GM18867 (cell line): ENCODE measurements at regions not wholly inside any gene's neighbourhood (a gene's known extent, or its start where the extent isn't known, plus 50 kb on each side); places are given as distances from the start of the nearest gene placed in this dataset.

Source experiments
- ATAC-seq: cut with Tn5 transposase; IDR thresholded peaks from one replicate; pipeline ENCODE4 v1.9.1; 2021; ENCODE audit warnings: mild to moderate bottlenecking, moderate library complexity; ENCODE audit not compliant: unreplicated experiment

DNA sequence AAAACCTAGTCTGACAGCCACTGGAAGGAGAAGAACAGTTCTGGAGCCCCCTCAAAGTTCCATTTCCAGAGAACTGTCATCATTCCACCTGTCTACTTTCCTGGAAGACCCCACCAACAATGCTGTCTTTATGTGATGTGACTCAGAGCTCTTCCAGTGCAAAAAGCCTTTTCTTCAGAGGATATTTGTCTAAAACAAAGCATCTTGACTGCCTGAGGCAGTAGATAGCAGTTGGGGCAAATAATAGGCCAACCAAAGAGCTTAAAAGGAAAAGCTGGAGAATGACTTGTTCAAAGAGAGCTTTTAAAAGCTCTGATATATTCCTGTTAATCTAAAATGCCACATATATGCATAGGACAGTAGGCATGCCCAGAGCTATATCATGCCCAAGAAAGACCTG, 62.6 kb downstream of the MIS18A start:
- ATAC-seq: no peak

DNA sequence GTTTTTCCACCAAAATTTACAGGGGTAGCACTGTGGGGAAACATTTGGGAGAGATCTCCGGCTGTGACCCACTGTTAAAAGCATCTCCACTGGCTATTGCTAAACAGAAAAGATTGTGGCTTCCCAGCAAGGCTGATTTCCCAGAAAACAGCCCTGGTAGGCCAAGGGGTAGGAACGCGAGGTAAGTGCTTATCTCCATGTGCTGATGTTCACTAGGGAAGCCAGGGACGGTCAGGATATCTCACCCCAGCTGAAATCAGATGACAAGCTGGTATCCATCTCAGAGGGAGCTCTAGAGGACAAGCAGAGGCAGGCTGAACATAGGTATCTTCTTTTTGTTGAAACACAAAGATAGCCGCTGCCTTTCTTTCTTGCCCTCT, 63.6 kb downstream of the MIS18A start:
- ATAC-seq: no peak

DNA sequence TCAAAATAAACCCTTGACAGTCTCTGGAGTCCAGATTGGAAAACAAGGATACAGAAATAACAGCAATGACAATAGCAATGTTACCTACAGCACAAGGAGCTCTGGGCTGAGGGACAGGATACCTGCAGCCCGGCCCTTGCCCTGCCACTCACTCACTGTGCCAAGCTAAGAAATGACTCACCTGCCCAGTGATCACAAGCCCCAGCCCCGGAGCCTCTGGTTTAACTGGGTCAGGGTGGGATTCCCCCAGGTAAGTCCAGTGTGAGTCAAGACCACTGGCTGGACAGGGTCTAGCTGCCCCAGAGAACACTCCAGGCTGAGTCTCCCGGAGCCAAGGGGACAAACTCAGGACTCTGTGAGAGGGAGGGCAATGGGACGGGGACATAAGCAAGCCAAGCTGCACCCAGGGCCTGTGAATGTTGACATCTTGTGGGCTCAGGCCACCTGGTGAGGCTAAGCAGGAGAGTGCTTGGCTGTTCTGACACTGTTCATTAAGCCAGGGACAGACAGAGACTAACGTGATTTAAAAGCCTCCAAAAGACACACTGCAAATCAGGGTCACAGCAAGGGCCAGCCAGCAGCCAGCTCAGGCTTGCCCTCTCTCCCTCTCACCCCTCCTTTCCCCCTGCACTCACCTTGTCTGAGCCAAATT, 64.1 kb downstream of the MIS18A start:
- ATAC-seq: no peak

DNA sequence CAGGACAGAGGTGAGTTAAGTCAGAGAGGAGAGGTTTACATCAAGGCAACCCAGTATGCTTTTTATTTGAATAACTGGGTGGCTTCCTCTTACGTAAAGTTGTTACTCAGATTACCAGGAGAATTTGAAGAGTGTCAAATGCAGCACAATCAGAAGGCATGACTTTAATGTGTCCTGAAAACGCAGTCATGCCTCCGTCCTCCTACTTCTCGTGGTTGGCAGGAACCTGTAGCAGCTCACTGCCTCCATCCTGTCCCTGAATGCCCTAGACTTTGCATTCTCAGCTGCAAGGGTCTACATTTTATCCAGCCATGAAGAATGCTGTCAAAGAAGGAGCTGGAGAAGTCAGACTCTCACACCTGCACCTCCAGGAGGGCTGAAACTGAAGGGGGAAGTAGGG, 66.7 kb downstream of the MIS18A start:
- no peak for ATAC-seq

DNA sequence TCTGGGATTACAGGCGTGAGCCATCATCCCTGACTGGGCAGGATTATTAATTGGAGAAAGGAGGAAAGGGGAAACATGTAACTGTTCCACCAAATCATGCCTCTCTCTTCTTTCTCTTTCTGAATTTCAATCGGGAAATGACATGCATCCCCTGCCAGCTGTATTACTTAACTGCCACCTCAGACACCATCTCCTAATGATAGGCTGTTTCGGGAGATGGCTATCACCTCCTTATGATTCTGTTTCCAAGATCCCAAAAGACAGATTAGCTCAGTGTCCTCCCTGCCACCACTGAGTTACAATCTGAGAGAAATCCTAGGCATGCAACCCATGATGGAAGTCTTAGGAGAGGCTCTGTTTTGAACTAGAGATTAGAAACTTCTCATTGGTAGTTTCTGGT, 67.5 kb downstream of the MIS18A start:
- ATAC-seq: no peak

DNA sequence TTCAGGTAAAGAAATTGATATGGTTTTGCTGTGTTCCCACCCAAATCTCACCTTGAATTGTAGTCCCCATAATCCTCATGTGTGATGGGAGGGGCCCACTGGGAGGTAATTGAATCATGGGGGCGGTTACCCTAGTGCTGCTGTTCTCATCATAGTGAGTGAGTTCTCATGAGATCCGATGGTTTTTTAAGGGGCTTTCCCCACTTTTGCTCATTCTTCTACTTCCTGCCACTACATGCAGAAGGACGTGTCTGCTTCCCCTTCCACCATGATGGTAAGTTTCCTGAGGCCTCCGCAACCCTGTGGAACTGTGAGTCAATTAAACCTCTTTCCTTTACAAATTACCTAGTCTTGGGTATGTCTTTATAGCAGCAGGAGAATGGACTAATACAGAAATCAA, 69.3 kb downstream of the MIS18A start:
- no peak for ATAC-seq

DNA sequence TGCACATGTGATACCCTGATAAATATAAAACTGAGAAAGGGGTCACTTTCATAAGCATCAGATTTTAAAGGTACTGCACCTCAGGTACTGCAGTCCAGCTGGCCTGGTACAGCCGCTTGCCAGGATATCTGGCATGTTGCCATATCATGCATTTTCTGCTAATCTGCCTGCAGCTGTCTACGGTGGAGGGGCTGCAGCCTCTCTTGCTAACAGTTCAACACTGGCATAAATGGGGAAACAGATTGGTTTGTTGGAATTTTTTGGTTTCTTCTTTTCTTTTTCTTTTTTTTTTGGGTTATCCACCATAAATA, 71.5 kb downstream of the MIS18A start:
- no peak for ATAC-seq

DNA sequence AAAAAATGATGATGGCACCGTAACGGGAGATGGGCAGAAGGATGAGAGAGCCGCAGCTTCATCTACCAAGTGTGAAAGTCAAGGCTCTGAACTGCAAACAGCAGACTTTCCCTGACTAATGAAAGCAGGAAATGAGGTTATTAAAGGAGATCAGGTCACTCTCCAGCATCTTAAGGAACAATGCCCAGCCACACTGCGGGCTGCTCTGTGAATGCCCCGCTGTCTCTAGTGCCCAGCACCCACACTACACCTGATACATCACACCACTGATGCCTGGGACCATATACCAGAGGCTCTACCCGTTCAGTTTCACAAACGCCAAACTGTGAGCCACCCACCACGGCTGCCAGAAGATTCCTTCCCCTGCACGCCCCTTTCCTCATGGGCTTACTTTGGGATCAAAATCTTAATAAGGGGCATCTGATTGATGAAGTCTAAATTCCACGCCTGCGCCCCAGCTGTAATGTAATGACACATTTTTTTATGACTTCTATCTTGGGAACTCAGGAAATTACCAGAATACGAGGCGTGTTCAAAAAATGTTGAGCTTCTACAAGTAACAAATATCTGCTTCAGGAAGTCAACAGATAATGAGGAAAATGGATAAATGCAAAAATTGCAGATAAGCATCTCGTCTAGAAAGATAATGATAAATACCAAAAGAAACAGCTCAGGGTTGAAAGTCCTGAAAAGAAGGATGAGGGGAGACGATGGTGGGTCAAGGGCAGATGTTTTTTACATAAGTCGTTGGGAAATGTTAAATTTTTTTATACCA, 72.0 kb downstream of the MIS18A start:
- ATAC-seq: no peak

DNA sequence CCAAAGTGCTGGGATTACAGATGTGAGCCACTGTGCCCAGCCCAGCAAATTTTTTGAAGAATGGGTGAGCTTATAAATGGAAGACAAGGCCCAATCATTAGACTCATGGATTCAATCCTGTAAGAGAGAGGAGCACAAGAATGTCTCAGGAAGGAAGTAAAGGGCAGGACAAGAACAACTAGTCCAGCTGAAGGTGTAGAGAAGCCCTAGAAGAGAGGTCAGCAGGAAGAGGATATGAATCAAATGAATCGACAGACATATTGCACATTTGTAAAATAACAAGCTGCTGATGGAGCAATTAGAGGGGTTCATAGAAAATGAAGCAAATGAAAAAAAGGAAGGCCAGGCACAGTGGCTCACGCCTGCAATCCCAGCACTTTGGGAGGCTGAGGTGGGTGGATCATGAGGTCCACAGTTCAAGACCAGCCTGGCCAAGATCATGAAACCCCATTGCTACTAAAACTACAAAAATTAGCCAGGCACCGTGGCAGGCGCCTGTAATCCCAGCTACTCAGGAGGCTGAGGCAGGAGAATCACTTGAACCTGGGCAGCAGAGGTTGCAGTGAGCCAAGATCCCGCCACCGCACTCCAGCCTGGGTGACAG, 74.9 kb downstream of the MIS18A start:
- no peak for ATAC-seq

DNA sequence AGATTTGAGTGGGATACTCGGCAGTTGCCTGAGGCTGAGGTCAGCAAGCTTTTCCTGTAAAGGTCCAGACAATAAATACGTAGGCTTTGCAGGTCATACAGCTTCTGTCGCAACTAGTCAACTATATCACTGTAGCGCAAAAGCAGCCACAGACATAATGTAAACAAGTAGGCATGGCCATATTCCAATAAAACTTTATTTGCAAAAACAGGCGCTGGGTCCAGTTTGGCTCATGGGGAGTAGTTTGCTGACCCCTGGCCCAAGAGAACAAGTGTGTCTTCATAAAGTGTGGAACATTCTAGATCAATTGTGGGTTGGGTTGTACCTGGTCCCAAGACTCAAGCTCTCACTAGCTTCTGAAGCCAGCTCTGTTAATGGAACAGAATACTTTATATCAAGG, 78.8 kb downstream of the MIS18A start:
- ATAC-seq: no peak

DNA sequence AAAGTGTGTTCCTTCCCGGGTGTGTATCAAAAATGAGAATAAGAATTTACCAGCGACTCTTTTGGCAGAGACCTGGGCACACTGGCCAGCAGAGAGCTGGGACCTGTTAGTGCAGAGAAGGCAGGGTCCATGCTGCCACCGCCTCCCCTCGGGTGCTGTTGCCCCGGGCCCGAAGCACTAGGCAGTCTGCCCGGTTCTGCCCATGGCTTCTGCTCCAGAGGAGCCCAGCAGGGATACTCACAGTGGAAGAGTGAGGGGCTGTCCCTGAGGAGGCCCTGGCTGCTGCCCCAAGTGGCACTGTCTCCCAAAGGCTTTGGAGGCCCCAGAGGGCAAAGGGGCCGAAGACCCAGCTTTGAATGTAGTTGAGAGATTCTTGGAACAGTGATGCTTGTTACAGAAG, 80.5 kb downstream of the MIS18A start:
- no peak for ATAC-seq

DNA sequence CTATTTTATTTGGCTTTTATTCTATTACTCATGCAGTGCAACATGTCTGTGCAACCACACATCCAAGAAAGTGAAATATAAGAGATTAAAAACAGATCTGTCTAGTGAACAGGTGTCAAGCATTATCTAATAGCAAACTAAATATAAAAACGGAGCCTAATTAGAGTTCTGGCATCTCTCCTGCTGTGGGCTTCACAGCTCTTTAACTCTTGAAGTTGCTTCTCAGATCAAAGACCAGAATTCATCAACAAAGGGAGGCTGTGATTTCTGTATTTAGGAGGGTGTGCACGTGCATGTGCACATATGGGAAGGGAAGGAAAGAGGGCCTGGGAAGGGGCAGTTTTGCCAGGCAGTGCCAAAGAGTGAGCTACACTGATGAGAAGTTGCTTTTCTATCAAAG, 81.0 kb downstream of the MIS18A start:
- ATAC-seq: no peak

DNA sequence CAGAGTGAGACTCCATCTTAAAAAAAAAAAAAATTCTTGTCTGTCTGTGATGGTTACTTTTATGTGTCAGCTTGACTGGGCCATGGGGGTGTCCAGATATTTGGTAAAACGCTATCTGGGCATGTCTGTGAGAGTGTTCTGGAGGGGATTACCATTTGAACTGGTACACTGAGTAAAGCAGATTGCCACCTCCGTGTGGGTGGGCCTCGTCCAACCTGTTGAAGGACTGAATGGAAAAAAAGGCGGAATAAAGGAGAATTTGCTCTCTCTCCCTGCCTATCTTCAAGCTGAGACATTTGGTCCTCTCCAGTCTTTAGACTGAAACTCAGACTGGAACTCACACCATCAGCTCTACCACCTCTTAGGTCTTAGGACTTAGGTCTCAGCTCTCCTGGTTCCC, 82.8 kb downstream of the MIS18A start:
- ATAC-seq: no peak

DNA sequence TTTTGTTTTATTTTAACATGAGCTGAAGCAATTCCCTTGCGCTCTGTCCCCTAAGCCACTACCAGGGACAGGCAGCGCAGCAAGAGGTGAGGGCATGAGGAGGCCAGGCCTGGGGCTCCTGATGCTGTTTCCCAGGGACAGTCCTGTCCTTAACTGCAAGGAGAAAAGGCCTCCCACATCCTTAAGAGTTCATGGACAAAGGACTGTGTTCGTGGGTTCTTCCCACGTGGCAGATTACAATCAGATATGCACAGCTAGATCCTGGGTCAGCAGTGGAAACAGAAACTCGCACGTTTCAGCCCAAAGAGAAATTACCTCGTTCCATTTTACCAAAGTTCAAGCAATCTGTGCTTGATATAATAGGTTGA, 85.8 kb downstream of the MIS18A start:
- no peak for ATAC-seq

DNA sequence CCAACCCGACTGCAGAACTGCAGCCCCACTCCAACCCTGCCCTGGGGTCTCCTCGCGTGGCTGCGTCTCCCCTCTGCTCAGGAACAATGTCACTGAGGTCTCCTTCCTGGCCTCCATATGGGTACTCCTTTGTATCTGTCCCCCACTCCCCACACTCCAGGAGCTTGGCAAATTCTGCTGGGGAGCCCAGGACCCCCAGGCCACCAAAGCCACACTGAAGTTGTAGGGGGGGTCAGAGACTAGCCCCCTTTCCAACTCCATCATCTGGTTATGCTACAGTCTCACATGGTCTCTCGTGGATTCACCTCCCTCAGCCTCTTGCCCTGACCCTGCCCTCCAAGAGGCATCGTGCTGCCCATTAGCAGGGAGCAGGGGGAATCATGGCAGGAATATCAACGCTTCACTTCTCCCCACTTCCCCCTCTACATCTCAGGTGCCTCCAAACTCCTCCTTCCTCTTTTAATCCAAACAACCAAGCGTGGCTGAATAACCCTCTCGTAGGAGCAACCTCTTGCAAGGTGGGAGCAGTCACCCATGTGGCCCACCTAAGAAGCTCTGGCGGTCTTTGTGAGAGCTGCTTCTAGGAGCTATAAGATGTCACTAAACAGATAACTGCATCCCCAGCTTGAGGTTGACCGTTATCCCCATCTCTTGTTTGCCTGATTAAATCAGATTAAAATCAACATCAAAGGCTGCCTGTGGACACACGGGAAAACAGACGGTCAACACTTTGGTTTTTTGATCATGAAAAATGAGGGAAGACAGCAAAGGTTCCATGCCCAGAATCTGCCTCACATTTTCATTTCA, 86.4 kb downstream of the MIS18A start:
- no peak for ATAC-seq

DNA sequence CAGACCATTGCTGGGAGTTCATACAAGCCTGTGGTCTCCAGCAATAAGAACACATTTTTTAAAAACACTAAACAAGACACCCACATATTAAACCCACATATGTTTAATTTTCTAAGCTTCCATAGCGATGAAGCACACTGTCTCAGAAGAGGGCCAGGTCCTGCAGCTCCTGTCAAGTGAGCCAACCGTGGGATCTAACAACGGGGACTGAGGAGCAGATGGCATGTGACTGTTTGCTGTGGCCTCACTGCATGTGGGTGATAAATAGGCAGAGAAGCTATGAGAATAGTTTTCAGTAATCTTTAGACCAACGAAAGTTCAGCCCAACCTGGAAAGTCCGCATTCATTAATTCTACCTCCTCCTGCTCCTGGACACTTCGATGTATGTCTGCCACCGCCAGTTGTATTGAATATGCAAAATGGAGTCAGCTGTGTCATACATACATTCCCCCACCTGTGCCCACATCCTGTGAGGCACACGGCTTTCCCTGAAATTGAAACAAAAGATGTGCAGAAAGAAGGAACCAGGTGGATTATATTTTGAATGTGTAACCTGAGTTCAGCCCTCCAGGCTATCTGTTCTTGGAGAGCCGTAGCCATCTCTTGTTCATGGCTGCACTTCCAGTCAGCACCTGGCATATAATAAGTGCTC, 88.2 kb downstream of the MIS18A start:
- ATAC-seq: no peak

DNA sequence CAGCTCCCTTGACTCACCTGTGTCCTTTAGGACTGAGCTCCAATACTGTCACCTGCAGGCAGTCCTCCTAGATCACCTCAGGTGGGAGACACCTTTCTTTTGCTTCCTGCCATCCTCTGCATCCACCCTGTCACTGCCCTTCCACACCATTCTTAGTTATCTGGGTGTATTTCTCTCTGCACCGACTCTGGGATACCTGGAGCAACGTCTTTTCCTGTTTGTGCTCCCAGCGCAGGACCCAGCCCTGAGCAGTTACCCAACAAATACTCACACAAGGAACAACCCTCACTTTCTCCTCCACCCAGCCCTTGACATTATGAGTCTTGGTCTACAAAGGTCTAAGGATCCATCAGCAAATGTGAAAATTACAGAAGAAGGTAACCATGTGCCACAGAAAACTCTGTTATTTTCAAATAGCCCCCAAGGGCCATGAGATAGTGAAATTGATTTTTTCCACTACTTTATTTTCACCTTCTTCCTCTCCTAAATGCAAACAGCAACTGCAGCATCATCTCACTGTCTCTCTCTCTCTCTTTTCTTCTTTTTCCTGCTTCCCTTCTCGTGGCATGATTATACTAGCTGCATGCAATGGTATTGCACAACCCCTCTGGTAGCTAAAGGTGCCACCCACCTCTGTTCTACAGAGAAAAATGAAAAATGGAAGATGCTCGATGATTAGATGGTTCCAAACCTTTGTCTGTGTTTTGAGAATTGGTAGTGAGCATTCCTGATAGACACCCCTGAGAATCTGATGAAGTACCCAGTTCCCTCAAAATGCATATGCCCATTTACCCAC, 89.0 kb downstream of the MIS18A start:
- no peak for ATAC-seq

DNA sequence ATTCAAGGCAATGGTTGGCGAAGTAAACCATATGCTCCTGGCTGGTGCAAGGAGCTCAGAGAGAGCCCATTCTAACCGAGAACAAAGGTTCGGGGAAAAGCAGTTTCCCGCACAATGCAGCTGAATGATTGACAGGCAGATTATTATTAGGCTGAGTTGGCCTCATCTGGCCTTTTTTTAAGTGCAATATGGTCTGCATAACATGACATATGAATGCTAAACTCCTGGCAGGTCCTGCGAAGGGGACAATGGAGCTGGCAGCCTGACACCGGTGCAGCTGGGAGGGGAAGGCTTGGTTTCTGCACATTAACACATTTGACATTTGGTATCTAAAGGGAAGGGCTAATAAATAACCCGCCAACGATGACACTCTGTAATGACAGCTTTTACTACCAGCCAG, 92.0 kb downstream of the MIS18A start:
- no peak for ATAC-seq

DNA sequence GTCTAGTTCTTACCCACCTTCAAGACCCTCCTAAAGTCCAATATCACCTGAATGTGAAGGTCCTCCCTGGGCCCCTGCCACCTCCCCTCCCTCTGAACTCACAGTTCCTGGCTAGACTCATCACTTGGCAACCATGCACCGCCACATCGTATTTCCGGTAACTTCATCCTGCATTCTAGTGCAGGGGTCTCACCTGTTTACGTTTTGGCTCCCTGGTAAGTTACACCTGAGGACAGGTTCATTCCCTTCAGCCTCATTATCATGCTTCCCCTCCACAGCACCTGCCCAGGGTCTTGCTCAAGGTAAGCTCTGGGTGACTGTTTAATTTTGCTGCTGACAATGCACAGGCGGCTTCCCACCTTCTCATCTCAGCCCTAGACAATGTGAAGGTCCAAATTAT, 93.1 kb downstream of the MIS18A start:
- no peak for ATAC-seq

DNA sequence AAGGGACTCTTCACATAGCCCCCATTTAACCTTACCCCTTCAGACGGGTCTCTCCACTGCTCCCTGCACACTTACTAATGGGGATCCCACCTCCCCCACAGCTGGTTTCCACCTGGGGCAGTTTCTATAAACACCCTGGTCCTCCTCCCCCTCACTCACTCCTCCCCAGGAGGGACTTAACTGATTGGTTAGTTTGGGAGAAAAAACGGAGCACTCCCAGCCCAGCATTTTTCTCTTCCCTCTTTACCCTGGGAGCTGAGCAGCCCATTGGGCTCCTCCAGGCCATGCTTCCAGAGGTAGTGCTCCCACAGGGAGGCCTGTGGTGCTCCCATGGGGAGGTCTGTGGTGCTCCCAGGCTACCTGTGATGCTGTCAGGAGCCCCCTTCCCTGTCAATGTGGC, 93.7 kb downstream of the MIS18A start:
- no peak for ATAC-seq

DNA sequence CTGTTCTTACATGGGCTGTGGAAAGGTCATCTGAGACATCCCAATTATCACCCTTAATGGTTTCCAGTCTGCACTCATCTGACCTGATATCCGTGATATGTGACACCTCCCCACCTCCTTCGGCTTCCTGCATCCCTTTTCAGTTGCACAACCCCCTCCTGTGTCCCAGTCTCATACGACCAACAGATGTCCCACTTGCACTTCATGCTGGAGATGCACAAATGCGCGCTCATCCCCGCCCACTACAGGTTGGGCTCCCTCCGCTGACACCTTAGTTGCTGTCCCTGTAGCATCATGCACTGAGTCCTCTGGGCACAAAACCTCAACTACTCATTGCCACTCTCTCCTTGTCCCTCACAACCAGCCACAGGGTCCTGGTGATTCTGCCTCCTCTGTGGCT, 94.4 kb downstream of the MIS18A start:
- no peak for ATAC-seq
